Mesothelial cell of epicardium (in vitro differentiated cells): ENCODE measurements at regions not wholly inside any gene's neighbourhood (a gene's known extent, or its start where the extent isn't known, plus 50 kb on each side); places are given as distances from the start of the nearest gene placed in this dataset.
"Not testable (repeated sequence)": the region's sequence is repeated elsewhere in the genome, so short reads cannot be mapped to it uniquely, and the experiment has no call there.

Experiments
- DNase-seq, 2 experiments: peaks; one replicate each; pipeline ENCODE4 v3.0.0; 2021; ENCODE audit warnings: low spot score in 2 of 2; ENCODE audit not compliant: unreplicated experiment in 2 of 2
- H3K27ac Mint-ChIP-seq: 2 replicates; pipeline ENCODE4 v1.8.0; 2021; ENCODE audit warnings: mixed read lengths
- H3K27me3 Mint-ChIP-seq: 2 replicates; pipeline ENCODE4 v1.8.0; 2021; ENCODE audit warnings: low read depth, mixed read lengths
- H3K36me3 Mint-ChIP-seq: 2 replicates; pipeline ENCODE4 v1.8.0; 2021; ENCODE audit warnings: mixed read lengths
- H3K4me1 Mint-ChIP-seq: 2 replicates; pipeline ENCODE4 v1.8.0; 2021; ENCODE audit warnings: mixed read lengths
- H3K4me3 Mint-ChIP-seq: 2 replicates; pipeline ENCODE4 v1.8.0; 2021; ENCODE audit warnings: mild to moderate bottlenecking, moderate library complexity, mixed read lengths
- H3K9me3 Mint-ChIP-seq: 2 replicates; pipeline ENCODE4 v1.8.0; 2021; ENCODE audit warnings: mixed read lengths
- TF ChIP-seq, protein P1 (sequence below): fragments of 200-600 bp; sonication (generic); IDR thresholded peaks from one replicate; pipeline ENCODE4 v1.5.0; 2021; ENCODE audit warnings: antibody characterized with exemption; ENCODE audit not compliant: unreplicated experiment

DNA sequence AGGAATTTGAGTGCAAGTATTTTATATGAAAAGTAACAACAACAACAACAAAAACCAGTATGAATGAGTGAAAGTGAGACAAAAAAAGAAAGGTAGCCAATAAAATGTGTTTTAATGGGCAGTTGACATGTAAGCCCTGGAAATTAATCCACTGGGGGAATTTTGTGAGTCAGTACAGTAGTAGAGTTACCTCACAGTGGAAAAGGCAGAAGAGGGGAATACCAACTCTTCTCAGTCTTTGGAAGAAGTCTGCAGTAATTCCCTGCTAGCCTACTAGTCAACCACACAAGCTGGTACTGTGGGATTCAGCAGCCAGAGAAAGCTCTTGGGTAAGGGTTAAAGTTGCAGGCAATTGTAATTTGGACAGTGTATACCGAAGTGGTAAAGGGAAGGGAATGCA, 76.3 kb upstream of the IL15 start:
- DNase-seq: no peak
- no peaks in the 10 kb centered on the region for H3K27me3 Mint-ChIP-seq
- no peaks in the 10 kb centered on the region for H3K36me3 Mint-ChIP-seq
- TF ChIP-seq, protein P1, sequence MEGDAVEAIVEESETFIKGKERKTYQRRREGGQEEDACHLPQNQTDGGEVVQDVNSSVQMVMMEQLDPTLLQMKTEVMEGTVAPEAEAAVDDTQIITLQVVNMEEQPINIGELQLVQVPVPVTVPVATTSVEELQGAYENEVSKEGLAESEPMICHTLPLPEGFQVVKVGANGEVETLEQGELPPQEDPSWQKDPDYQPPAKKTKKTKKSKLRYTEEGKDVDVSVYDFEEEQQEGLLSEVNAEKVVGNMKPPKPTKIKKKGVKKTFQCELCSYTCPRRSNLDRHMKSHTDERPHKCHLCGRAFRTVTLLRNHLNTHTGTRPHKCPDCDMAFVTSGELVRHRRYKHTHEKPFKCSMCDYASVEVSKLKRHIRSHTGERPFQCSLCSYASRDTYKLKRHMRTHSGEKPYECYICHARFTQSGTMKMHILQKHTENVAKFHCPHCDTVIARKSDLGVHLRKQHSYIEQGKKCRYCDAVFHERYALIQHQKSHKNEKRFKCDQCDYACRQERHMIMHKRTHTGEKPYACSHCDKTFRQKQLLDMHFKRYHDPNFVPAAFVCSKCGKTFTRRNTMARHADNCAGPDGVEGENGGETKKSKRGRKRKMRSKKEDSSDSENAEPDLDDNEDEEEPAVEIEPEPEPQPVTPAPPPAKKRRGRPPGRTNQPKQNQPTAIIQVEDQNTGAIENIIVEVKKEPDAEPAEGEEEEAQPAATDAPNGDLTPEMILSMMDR: no peak
- H3K9me3 Mint-ChIP-seq: no peaks in the 10 kb centered on the region
- no peak overlapping the region for H3K27ac Mint-ChIP-seq
- no peaks in the 10 kb centered on the region for H3K4me1 Mint-ChIP-seq
- no peak overlapping the region for H3K4me3 Mint-ChIP-seq

DNA sequence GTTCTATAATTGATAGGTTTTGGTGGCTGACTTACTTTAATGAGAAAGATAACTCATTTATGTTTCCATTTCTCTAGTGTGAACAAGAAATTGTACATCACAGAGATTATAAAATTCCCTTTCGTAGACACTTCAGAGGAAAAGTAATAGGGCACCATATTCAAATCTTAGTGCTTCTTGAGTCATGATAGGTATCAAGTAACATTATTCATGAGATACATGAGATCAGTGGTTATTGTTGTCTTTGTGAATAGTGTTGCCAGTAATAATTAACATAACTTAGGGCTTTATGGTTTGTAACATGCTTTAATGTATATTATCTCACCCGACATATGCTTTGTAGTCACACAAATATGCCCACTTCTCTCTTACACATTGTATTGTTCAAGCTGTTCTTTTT, 73.7 kb upstream of the IL15 start:
- Mint-ChIP-seq H3K9me3 (no peaks in the 10 kb centered on the region), H3K4me3 (no peak overlapping the region), H3K27ac (no peak overlapping the region), H3K4me1 (no peaks in the 10 kb centered on the region), H3K27me3 (no peaks in the 10 kb centered on the region), H3K36me3 (no peaks in the 10 kb centered on the region)
- TF ChIP-seq, protein P1: no peak
- DNase-seq: no peak

DNA sequence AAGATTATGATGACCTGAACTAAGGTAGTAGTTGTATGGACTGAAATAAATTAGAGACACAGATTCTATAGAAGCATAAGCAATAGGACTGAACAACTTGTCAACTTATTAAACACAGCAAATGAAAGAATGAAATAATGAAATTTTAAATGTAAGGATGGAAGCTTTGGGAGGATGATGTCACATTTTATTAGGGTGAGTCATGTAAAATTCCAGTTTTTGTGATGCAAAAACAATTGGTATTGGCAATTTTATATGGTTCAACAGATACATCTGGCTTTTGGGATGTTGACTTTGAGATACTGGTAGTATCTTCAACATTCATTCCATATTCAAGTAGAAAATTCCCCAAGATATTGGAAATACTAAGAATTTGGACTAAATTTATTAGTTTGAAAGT, 72.7 kb upstream of the IL15 start:
- H3K9me3 Mint-ChIP-seq: no peaks in the 10 kb centered on the region
- TF ChIP-seq, protein P1: no peak
- H3K4me3 Mint-ChIP-seq: no peak overlapping the region
- no peaks in the 10 kb centered on the region for H3K27me3 Mint-ChIP-seq
- DNase-seq: no peak
- H3K27ac Mint-ChIP-seq: no peak overlapping the region
- H3K4me1 Mint-ChIP-seq: no peaks in the 10 kb centered on the region
- H3K36me3 Mint-ChIP-seq: no peaks in the 10 kb centered on the region

DNA sequence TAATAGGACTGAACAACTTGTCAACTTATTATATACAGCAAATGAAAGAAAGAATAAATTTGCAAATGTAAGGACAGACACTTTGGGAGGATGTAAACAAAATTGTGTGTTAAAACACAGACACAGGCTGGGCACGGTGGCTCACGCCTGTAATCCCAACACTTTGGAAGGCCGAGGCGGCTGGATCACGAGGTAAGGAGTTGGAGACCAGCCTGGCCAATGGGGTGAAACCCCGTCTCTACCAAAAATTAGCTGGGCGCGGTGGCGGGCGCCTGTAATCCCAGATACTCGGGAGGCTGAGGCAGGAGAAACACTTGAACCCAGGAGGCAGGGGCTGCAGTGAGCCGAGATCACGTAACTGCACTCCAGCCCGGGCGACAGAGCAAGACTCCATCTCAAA, 71.4 kb upstream of the IL15 start:
- H3K27ac Mint-ChIP-seq, DNase-seq, H3K4me3 Mint-ChIP-seq, H3K36me3 Mint-ChIP-seq, H3K27me3 Mint-ChIP-seq, H3K9me3 Mint-ChIP-seq, H3K4me1 Mint-ChIP-seq: not testable (repeated sequence)

DNA sequence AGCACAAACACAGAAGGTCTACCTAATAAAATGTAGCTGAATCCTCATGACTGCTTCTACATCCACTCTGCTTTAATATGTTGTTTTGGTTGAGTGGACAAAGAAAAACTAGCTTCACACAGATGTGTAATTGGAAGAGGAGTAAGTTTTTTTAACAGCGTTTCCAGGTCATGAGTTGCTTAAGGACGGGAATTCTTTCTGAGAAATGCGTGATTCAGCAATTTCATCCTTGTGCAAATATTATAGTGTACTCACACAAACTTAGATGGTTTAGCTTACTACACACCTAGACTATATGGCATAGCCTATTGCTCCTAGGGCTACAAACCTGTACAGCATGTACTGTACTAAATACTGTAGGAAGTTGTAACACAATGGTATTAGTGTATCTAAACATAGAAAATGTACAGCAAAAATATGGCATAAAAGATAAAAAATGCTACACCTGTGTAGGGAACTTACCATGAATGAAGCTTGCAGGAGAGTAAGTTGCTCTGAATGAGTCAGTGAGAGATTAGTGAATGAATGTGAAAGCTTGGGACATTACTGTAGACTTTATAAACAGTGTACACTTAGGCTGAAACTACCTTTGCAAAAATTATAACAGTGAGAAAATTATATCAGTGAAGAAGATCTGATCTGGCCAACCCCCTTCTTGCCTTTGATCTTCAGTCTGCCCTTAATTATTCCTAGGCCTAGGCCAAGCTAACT, 70.8 kb upstream of the IL15 start:
- TF ChIP-seq, protein P1: no peak
- Mint-ChIP-seq H3K4me1 (peaks cover 6% of the 10 kb centered on the region), H3K9me3 (no peaks in the 10 kb centered on the region), H3K27me3 (no peaks in the 10 kb centered on the region), H3K27ac (no peak overlapping the region), H3K4me3 (no peak overlapping the region), H3K36me3 (no peaks in the 10 kb centered on the region)
- no peak for DNase-seq

DNA sequence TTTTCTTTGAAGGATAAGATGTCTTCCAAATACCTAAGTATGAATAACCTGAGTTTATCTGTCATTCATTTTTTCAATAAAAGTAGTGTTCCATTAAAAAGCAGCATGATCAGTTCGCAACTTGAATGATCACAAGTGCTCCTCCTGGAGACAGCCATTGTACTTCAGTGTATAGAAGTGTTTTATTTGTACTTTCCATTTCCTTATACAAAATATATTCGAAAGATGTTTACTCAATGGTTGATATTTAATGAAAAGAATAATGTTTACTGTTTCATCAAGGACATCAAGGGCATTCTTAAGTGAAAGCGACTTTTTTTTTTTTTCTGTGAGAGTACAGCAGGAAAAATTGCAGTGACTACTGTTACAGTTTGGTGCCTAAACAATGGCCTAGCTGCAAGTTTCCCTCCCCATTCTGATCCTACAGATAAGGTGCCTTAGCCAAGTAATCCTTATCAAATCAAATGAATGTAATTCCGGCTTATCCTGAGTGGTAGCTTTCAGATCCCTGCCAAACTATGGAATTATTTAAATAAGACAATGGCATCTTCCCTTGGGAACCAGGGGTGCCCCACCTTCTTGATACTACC, 69.0 kb upstream of the IL15 start:
- peaks cover 16% of the 10 kb centered on the region for H3K4me1 Mint-ChIP-seq
- TF ChIP-seq, protein P1: no peak
- no peak for DNase-seq
- H3K9me3 Mint-ChIP-seq: no peaks in the 10 kb centered on the region
- H3K4me3 Mint-ChIP-seq: no peak overlapping the region
- no peaks in the 10 kb centered on the region for H3K27me3 Mint-ChIP-seq
- H3K36me3 Mint-ChIP-seq: no peaks in the 10 kb centered on the region
- H3K27ac Mint-ChIP-seq: no peak overlapping the region
